CD4-positive, alpha-beta T cell treated with Interleukin-1 beta for 1 hour (primary cell): ENCODE measurements at regions not wholly inside any gene's neighbourhood (a gene's known extent, or its start where the extent isn't known, plus 50 kb on each side); places are given as distances from the start of the nearest gene placed in this dataset.
"Not testable (repeated sequence)": the region's sequence is repeated elsewhere in the genome, so short reads cannot be mapped to it uniquely, and the experiment has no call there.

ENCODE experiments used
- DNase-seq, 2 donors: peaks; one replicate each; pipeline ENCODE4 v3.0.0-alpha.2; 2020 to 2022

DNA sequence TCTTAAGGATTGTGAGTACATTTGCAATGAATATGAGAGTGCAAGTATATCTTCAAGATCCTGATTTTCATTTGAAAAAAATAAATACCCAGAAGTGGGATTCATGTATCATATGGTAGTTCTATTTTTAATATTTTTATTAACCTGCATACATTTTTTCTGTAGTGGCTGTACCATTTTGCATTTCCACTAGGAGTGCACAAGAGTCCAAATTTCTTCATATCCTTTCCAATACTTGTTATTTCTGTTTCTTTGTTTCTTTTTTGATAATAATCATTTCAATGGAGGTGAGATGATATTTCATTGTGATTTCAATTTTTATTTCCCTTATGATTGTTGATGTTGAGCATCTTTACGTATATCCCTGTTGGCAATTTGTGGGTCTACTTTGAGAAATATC is 759.8 kb upstream of the CNTN5 start:
- DNase-seq = no peak

DNA sequence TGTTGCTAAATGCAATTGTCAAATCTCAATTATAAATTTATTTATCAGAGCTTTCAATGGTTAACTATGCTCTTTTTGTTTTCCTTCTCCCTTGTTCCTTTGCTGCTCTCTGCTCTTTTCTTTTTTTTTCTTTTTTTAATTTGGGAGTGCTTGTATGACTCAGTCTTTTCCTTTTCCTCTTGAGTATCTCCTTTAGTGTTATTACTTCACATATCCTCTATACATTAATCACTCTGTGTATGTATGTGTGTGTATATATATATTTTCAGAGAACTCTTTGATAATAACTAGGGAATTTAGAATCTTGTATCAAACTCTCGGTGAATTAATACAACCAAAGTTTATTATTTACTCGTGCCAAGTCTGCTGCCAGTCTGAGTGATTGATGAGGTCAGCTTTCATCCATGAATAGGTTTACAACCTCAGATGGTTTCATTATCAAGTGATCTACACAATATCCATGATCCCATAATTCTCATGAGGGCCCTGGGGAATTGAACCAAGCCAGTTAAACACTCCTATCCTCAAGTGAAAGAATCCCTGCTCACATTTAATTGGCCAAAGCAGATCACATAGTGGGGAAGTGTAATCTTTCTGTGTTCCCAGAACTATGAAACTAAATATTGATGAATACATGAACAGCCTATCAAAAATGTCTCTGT is 743.4 kb upstream of the CNTN5 start:
- no peak for DNase-seq

DNA sequence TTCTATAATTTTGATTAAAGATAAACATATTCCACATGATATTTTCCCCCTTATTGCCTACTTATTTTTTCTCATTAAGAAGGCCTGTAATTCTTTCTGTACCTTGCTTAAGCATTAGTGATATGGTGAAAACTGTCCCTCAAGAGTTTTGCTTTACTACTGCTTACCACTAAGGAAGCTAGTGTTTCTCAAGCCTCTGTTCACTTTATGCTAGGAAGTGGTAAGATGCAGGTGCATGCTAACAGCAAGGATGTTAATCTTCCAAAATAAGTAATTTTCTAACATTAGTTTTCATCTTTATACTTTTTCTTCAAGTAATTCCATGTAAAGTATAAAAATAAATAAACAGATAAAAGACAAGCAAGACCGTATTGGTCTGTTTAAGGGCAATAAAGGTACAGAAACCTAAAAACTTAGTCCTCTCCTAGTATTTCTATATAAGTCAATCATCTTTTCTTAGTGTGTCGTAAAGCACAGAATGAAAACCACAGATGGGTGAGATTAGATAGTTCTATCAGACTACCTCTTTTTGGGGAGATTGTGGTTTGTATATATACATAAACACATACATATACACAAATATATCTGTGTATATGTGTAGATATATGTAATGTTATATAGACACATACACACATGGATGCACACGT is 731.0 kb upstream of the CNTN5 start:
- no peak for DNase-seq

DNA sequence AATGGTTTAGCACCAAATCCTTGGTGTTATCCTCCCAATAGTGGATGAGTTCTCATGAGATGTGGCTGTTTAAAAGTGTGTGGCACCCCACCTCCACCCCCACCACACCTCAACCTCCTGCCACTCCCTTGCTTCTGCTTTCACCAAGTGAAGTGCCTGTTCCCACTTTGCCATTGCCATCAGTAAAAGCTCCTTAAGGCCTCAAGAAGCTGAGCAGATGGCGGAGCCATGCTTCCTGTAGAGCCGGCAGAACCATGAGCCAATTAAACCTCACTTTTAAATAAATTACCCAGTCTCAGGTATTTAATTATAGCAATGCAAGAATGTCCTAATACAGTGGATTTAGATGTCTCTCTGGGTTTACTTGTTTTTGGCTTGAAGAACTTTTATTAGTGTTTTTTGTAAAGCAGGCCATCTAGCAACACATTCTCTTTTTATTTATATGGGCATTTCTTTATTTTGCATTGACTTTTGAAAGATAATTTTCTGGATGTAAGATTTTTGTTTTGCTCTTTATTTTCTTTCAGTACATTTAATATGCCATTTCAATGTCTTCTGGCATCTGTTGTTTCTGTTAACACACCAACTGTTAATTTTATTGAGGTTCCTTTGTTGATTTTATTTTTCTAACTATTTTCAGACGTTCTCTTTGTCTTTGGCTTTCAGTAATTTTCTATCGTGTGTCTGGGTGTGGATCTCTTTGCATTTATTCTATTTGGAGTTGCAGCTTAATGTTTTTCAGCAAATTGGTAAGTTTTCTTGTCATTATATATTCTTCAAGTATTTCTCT is 724.5 kb upstream of the CNTN5 start:
- DNase-seq = no peak

DNA sequence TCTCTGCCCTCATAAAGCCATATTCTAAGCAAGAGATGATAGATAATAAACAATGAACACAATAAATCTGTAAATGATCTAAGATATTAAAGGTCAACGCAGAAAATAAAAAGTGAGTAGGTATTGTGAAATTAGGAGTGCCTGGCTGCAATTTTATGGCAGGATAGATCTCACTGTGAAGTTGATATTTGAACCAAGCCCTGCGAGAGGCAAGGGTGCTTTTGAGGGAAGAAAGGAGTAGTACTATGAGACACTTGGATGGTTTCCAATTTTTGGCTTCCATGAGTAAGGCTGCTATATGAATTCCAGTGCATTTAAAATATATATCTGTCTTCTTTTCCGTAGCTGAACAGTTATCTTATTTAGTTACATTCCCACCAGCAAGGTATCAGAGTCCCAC is 720.0 kb upstream of the CNTN5 start:
- DNase-seq = no peak

DNA sequence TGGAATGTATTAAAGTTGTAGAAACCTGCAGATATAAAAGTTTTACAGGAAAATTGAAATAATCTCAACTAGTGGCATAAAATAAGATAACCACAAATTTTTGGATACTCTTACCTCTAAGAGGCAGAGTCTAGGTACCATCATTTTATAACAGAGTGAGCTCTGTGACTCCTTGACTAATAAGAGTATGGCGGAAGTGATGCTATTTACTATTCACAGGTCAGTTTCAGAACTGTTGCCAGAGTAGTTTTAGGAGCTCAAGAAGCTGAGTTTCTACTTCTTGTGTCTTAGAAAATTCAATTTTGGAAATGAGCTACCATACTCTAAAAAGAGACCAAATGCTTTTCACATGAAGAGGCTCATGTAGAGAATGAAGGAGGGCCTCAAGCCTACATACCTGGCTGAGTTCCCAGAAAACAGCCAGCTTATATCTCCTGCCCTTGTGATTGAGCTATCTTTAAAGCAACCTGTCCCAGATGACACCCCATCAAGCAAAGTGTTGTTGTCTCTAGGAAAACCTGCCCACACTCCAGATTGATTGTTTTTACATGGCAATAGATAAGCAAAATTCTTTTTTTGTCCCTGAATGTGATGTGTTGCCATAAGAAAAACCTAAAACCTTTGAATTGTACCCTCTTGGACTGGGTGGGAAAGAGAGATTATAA is 712.8 kb upstream of the CNTN5 start:
- DNase-seq = no peak

DNA sequence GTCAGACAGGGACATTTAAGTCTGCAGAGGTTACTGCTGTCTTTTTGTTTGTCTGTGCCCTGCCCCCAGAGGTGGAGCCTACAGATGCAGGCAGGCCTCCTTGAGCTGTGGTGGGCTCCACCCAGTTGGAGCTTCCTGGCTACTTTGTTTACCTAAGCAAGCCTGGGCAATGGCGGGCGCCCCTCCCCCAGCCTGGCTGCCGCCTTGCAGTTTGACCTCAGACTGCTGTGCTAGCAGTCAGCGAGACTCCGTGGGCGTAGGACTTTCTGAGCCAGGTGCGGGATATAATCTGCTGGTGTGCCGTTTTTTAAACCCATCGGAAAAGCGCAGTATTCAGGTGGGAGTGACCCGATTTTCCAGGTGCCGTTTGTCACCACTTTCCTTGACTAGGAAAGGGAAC is 690.4 kb upstream of the CNTN5 start:
- DNase-seq = not testable (repeated sequence)

DNA sequence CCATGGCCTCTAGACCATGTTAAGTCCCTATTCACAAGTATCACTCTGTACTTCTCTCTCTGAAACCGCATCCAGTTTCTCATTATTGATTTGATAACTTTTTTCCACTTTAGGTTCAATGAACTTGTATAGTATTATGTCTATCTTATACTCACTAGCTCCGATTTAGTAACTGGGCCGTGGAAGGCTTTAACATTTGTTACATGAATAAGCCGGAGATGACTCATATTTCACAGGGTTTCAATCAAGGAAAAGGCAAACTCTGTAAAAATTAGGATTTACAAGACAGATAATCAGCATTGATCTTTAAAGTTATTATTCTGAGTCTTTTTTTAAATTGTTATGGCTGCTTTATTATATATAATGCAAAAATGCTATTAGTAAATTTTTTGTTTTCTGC is 662.2 kb upstream of the CNTN5 start:
- DNase-seq = no peak

DNA sequence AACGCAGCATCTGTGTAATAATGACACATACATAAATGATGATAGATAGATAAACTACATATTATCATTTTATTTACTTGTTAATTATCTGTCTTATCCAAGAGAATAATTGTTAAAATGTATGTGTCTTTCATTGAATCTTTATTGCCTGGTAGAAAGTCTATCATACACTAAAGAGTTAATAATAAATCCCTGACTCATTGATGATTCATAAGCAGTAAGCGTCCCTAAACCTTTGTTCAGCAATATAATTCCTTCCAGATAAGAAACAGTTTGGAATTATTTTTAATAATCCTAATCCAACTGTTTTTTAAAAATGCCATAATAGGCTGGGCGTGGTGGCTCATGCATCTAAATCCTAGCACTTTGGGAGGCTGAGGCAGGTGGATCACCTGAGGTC is 655.6 kb upstream of the CNTN5 start:
- no peak for DNase-seq

DNA sequence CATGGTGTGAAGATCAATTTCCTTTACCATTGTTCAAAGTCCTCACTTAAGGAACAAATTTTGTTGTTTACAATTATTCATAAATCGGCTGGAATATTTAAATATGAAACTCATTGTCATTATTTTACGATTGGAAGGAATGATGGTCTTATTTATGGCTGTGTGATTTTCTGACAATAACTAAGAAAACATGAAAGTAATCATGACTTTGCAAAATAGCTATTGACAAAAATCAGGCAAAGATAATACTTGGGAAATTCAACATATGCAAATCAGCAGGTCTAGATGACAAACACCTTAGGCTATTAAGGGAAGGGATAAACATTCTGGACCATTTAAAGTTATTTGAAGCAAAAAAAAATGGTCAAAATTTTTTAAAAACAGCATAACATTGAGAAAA is 654.8 kb upstream of the CNTN5 start:
- no peak for DNase-seq

DNA sequence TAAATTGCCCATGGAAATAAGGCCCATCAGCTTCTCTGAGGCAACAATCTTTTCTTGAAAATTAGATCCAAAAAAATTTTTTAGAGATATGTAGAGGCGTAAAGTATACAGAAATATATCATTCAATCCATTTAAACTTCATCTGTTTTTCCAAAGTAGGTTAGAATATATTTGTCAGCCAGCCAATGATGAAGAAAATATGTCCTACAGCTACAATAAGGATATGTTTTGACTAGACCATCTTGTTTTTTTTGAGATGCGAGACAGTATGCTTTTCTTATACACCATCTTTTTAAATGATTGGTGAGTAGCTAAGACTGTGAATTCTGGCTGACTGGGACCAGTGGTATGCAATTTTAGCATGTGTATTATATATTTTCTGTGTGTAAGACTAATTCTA is 630.4 kb upstream of the CNTN5 start:
- DNase-seq = no peak

DNA sequence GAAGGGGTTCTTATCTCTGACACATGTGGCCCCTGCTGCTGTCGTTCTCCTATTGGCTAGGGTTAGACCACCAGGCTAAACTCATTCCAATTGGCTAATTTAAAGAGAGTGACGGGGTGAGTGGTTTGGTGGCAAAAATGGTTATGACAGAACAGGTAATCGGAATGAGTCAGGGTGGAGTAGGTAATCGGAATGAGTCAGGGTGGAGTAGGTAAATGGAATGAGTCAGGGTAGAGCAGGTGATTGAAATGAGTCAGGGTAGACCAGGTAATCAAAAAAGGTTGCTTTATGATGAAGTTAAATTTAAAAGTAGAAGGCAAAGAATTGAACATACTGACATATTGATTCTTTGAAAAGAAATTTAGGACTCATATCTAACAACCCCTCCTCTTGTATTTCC is 626.2 kb upstream of the CNTN5 start:
- not testable (repeated sequence) for DNase-seq

DNA sequence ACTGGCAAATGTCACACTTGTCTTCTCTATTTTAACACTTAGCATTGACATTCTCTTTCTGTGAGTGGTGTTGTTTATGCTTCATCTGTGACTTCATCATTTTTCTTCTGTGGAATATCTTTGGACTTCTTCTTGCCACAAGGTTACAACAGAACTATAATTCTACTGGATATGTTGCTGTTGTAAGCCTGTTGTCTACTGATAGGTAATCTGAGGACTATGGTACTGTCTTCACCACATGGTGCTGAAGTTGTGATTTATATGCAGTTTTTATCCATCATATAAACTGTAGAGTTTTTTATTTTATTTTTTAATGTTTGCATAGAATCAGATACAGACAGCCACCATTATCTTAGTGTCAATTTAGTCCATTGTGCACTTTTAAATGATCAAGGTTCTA is 622.2 kb upstream of the CNTN5 start:
- no peak for DNase-seq

DNA sequence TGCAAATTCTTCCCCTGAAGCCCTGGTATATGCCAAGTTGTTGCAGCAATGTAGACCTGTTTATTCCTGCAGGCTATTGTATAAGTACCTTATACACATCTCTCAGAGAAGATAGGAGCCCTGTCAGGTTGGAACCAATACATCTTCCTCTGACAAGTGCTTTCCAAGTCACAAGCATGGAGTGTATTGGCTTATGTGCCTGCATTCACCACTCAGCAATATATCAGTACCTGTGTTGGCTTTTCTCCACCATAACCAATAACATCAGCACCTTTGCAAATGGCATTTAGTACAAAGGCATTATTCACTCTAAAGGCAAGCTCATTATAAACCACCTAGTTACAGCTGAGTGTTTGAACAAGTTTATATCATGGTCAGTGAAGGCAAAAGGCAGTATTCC is 611.7 kb upstream of the CNTN5 start:
- DNase-seq = no peak

DNA sequence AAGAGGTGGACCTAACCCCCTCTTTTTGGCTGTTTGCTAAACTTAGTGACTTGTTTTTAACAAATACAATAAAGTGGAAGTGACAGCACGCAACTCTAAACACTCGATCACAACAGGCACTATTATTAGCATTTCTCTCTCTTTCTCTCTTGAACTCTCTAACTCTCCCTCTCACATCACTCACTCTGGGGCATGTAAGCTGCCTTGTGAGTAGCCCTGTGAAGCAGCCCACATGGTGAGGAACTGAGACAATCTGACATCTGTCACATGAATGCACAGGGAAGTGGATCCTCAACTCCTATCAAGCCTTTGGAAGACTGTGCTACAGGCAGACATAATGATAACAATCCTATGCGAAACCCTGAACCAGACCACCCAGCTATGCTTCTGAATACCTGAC is 609.0 kb upstream of the CNTN5 start:
- no peak for DNase-seq

DNA sequence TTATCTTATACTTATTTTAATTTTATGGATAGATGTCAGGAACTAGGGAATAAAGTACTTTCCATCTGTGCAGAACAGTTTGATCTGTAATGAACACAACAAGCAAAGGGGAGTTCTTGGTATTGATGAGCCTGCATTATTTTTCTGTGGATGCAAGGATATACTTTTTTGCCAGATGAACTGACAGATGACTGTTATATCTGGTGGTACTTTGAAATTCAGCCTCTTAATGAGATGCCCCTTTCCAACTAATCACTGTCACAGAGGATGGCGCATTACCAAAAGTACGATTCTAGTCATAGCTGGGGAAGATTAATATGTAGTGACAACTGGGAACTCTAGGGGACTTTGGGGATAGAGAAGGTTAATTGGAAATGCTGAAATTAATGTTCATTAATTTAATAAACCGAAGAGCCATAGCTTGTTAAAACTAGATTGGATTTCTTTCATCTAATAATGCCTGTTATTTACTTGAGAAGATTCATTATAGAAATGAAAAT is 603.4 kb upstream of the CNTN5 start:
- DNase-seq = no peak

DNA sequence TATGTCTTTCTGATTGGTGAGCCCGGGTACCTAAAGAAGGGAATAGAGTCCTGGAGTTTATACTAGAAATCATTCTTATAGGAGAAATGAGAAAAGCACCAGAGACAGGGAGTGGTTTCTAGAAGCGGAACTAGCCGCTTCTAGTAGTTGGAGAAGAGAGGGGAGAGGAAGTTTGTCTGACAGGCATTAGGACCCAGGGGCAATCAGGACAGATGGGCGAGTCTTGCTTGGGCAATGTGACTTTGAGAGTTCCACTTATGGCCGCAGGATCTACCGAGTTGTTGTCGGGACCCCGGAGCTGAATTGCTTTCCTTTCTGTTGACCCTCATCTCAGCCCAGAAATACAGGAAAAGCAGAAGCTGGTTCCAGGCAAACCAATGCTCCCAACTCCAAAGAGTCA is 596.8 kb upstream of the CNTN5 start:
- no peak for DNase-seq

DNA sequence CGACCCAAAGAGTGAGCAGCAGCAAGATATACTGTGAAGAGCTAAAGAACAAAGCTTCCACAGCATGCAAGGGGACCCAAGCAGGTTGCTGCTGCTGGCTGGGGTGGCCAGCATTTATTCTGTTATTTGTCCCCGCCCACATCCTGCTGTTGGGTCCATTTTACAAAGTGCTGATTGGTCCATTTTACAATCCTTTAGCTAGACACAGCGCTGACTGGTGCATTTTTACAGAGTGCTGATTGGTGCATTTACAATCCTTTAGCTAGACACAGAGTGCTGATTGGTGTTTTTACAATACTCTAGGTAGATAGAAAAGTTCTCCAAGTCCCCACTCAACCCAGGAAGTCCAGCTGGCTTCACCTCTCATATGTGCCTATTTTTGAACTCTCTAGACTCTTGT is 596.0 kb upstream of the CNTN5 start:
- DNase-seq = not testable (repeated sequence)

DNA sequence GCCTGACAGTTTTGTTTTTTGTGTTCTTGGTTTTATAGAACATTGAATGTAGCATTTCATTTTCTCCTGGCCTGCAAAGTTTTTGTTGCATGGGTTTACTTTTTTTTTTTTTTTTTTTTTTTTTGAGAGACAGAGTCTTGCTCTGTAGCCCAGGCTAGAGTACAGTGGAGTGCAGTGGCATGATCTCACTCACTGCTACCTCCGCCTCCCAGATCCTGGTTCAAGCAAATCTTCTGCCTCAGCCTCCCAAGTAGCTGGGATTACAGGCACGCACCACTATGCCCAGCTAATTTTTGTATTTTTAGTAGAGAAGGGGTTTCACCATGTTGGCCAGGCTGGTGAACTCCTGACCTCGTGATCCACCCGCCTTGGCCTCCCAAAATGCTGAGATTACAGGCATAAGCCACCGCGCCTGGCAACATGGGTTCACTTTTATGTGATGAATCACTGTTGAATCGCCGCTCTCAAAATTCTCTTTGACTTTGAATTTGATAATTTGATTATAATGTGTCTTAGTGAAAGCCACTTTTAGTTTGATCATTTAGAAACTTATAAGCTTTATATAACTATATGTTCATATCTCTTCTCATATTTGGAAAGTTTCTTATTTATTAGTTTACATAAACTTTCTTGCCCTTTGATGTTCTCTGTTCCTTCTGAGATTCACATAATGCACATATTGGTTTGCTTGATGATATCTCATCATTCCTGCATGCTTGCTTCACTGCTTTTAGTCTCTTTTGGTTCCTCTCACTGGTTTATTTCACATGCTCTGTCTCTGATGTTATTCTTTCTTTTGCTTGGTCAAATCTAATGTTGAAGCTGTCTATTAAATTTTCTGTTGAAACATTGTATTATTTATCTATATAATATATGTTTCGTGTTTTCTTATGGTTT is 589.0 kb upstream of the CNTN5 start:
- DNase-seq = no peak

DNA sequence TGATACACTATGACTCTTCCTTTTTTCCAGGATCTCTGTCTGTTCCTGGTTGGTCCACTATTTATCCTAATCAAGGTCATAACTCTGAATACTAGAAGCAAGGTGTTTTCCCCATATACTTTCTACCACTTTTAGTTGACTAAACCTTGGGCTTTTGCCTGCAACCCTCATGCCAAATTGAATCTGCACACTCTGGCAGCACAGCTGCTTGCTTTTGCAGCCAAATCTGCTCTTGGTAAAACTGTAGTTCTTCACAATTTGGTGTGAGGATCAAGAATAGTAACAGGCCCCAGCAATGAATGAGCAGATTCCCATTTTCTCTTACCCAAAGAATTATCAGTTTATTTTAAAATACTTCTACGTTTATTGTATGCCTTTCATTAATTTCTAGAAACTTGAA is 586.5 kb upstream of the CNTN5 start:
- no peak for DNase-seq

DNA sequence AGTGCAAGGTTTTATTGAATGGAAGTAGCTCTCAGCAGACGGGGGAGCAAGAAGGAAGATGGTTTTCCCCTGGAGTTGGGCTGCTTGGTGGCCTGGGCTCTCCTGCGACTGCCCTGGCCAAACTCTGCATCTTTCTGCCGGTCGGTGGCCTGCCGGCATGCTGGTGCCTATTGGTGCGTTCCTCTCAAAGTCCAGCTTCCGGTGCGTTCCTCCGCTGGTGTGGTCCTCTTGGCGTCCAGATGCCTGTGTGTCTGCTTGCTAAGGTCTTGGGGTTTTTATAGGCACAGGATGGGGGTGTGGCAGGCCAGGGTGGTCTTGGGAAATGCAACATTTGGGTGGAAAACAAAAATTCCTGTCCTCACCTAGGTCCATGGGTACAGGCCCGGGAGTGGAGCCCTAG is 567.4 kb upstream of the CNTN5 start:
- DNase-seq = no peak

DNA sequence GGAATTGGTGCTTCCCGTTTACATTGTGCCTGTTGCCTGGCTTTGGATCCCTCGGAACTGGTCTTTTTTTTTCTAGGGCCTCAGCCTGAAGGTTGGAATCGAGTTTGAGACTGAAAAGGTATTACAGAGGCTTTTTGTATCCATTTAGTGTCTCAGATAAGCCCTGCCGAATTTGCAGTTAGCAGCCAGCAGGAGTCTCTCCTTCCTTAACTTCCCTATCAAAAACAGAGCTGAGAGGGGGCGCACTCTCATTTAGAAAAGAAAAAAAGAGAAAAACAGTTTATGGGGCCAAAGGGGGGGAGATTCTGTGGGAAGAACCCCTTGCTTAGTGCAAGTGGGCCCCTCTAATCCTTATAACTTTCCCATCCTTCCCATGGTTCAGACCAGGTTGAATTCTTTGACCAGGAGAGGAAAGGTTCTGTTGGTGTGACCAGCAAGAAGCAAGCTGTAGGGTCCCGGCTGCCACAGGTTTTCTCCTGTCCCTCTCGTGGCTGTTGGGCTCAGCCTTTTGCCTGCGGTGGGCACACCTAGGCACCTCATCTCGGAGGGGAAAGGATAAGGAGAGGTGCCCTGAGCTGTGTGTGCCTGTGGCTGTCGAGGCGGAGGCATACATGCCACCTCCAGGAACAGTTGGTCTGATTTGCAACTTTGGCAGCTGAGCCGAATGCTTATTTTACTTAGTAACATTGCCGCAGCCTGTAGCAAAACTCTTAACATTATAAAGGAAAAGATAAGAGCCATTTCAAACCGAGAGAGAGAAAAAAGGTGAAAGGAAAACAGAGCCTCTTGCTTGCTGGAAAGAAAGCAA is 565.0 kb upstream of the CNTN5 start:
- no peak for DNase-seq
